H9 (cell line): ENCODE measurements at regions not wholly inside any gene's neighbourhood (a gene's known extent, or its start where the extent isn't known, plus 50 kb on each side); places are given as distances from the start of the nearest gene placed in this dataset.

ENCODE experiments used
- DNase-seq: peaks from one replicate; pipeline ENCODE4 v3.0.0-alpha.2; 2017
- H2AFZ ChIP-seq: one replicate; pipeline ENCODE4 v1.6.1; 2013; ENCODE audit warnings: mild to moderate bottlenecking, low read length, control low read depth, moderate library complexity
- H2AK5ac ChIP-seq: 2 replicates; pipeline ENCODE4 v1.6.1; 2013; ENCODE audit warnings: low read length, control low read depth, mixed read lengths; ENCODE audit not compliant: insufficient read length
- H2BK120ac ChIP-seq: one replicate; pipeline ENCODE4 v1.6.1; 2013; ENCODE audit warnings: low read depth, mild to moderate bottlenecking, low read length, control low read depth, inconsistent platforms; ENCODE audit not compliant: poor library complexity, severe bottlenecking
- H2BK12ac ChIP-seq: 2 replicates; pipeline ENCODE4 v1.6.1; 2013; ENCODE audit warnings: low read length, control low read depth, mixed read lengths, low read depth; ENCODE audit not compliant: insufficient read length
- H2BK15ac ChIP-seq: 2 replicates; pipeline ENCODE4 v1.6.1; 2013; ENCODE audit warnings: low read depth, low read length, control low read depth
- H2BK20ac ChIP-seq: one replicate; pipeline ENCODE4 v1.6.1; 2013; ENCODE audit warnings: low read depth, mild to moderate bottlenecking, low read length, control low read depth, inconsistent platforms; ENCODE audit not compliant: poor library complexity, severe bottlenecking
- H2BK5ac ChIP-seq: 2 replicates; pipeline ENCODE4 v1.6.1; 2013; ENCODE audit warnings: low read length, control low read depth, mixed read lengths; ENCODE audit not compliant: insufficient read length
- H3K14ac ChIP-seq: 2 replicates; pipeline ENCODE4 v1.6.1; 2013; ENCODE audit warnings: low read length, control low read depth; ENCODE audit not compliant: insufficient read depth
- H3K18ac ChIP-seq: 2 replicates; pipeline ENCODE4 v1.6.1; 2013; ENCODE audit warnings: low read depth, mild to moderate bottlenecking, mixed read lengths, low read length, control low read depth; ENCODE audit not compliant: insufficient read length
- H3K23ac ChIP-seq: 2 replicates; pipeline ENCODE4 v1.6.1; 2013; ENCODE audit warnings: low read length, control low read depth, mixed read lengths, low read depth; ENCODE audit not compliant: insufficient read length
- H3K23me2 ChIP-seq: 2 replicates; pipeline ENCODE4 v1.6.1; 2013; ENCODE audit warnings: low read depth, mild to moderate bottlenecking, mixed read lengths, low read length, control low read depth; ENCODE audit not compliant: insufficient read length, poor library complexity, severe bottlenecking
- H3K27ac ChIP-seq: 2 replicates; pipeline ENCODE4 v1.5.1; 2013; ENCODE audit warnings: low read length, control low read depth, mixed read lengths, low read depth; ENCODE audit not compliant: insufficient read length
- H3K27me3 ChIP-seq: 2 replicates; pipeline ENCODE4 v1.6.1; 2013; ENCODE audit warnings: low read length, control low read depth, inconsistent platforms; ENCODE audit not compliant: insufficient read depth
- H3K4ac ChIP-seq: 2 replicates; pipeline ENCODE4 v1.6.1; 2013; ENCODE audit warnings: low read depth, mild to moderate bottlenecking, control low read depth, inconsistent platforms, low read length, moderate library complexity
- H3K4me1 ChIP-seq: 2 replicates; pipeline ENCODE4 v1.6.1; 2013; ENCODE audit warnings: low read length, control low read depth, inconsistent platforms; ENCODE audit not compliant: insufficient read depth
- H3K4me2 ChIP-seq: 2 replicates; pipeline ENCODE4 v1.6.1; 2013; ENCODE audit warnings: low read length, control low read depth, mixed read lengths; ENCODE audit not compliant: insufficient read length, insufficient read depth
- H3K56ac ChIP-seq: 2 replicates; pipeline ENCODE4 v1.6.1; 2013; ENCODE audit warnings: low read depth, mild to moderate bottlenecking, mixed read lengths, low read length, control low read depth; ENCODE audit not compliant: insufficient read length
- H3K79me1 ChIP-seq: 2 replicates; pipeline ENCODE4 v1.6.1; 2013; ENCODE audit warnings: low read depth, mild to moderate bottlenecking, moderate library complexity, low read length, control low read depth, inconsistent platforms; ENCODE audit not compliant: insufficient read depth, poor library complexity, severe bottlenecking
- H3K79me2 ChIP-seq: 2 replicates; pipeline ENCODE4 v1.6.1; 2013; ENCODE audit warnings: low read length, control low read depth, inconsistent platforms; ENCODE audit not compliant: insufficient read depth
- H3K9ac ChIP-seq: 2 replicates; pipeline ENCODE4 v1.6.1; 2013; ENCODE audit warnings: low read length, control low read depth, mixed read lengths; ENCODE audit not compliant: insufficient read length; ENCODE audit errors: extremely low read depth
- H3K9me3 ChIP-seq: one replicate; pipeline ENCODE4 v1.6.1; 2013; ENCODE audit warnings: low read depth, low read length, inconsistent platforms; ENCODE audit not compliant: control insufficient read depth
- H3T11ph ChIP-seq: one replicate; pipeline ENCODE4 v1.6.1; 2013; ENCODE audit warnings: mild to moderate bottlenecking, low read length, control low read depth, inconsistent platforms
- H4K20me1 ChIP-seq: one replicate; pipeline ENCODE4 v1.6.1; 2013; ENCODE audit not compliant: control insufficient read depth, insufficient read length, insufficient read depth
- H4K5ac ChIP-seq: 2 replicates; pipeline ENCODE4 v1.6.1; 2013; ENCODE audit warnings: low read depth, mild to moderate bottlenecking, mixed read lengths, low read length, control low read depth; ENCODE audit not compliant: insufficient read length
- H4K8ac ChIP-seq: replicated peaks from 2 replicates; pipeline ENCODE4 v1.6.1; 2013; ENCODE audit warnings: low read length, control low read depth, mixed read lengths, low read depth; ENCODE audit not compliant: insufficient read length
- H4K91ac ChIP-seq: 2 replicates; pipeline ENCODE4 v1.6.1; 2013; ENCODE audit warnings: low read depth, mild to moderate bottlenecking, moderate library complexity, mixed read lengths, low read length, control low read depth; ENCODE audit not compliant: insufficient read length
- H3K27ac Mint-ChIP-seq, 3 experiments: 2 replicates in 2 of 3; 3 replicates in 1 of 3; pipeline ENCODE4 v1.8.0; 2020 to 2021; ENCODE audit warnings: mixed read lengths in 3 of 3, mild to moderate bottlenecking in 1 of 3, moderate library complexity in 1 of 3
- H3K27me3 Mint-ChIP-seq: 2 replicates; pipeline ENCODE4 v1.8.0; 2021; ENCODE audit warnings: low read depth, mild to moderate bottlenecking, moderate library complexity, mixed read lengths
- H3K36me3 Mint-ChIP-seq, 3 experiments: 2 replicates in 2 of 3; 3 replicates in 1 of 3; pipeline ENCODE4 v1.8.0; 2020 to 2021; ENCODE audit warnings: low read depth in 3 of 3, mixed read lengths in 3 of 3; ENCODE audit not compliant: insufficient read depth in 1 of 3
- H3K4me1 Mint-ChIP-seq, 2 experiments: 2 replicates each; pipeline ENCODE4 v1.8.0; 2020; ENCODE audit warnings: mixed read lengths in 2 of 2
- H3K4me3 Mint-ChIP-seq, 2 experiments: 2 replicates in 1 of 2; 3 replicates in 1 of 2; pipeline ENCODE4 v1.8.0; 2020 to 2021; ENCODE audit warnings: mild to moderate bottlenecking in 2 of 2, mixed read lengths in 2 of 2, moderate library complexity in 1 of 2
- H3K9me3 Mint-ChIP-seq, 2 experiments: 2 replicates in 1 of 2; 3 replicates in 1 of 2; pipeline ENCODE4 v1.8.0; 2020; ENCODE audit warnings: mild to moderate bottlenecking in 2 of 2, mixed read lengths in 2 of 2, moderate library complexity in 1 of 2
- CTCF ChIP-seq: fragments of 200-600 bp; sonication (generic); conservative IDR thresholded peaks from 3 replicates; pipeline ENCODE4 v1.8.0; 2021; ENCODE audit warnings: antibody characterized with exemption, mild to moderate bottlenecking
- WGBS: extraction: QIAGEN DNeasy Blood & Tissue Kit; methylation state at CpG from one replicate; pipeline ENCODE4 v1.1.7; 2013; ENCODE audit warnings: missing lambda C conversion rate, low lambda C conversion rate, mixed read lengths; ENCODE audit not compliant: insufficient read length; ENCODE audit errors: extremely low coverage; 5-methylcytosine and 5-hydroxymethylcytosine counted together

- Histone ChIP-seq H3K9me3 (no peaks in the 10 kb centered on the region), H2BK5ac (no peak overlapping the region), H3K14ac (no peak overlapping the region), H3K9ac (no peak overlapping the region), H2AFZ (no peak overlapping the region), H3K4ac (no peak overlapping the region), H3K23me2 (no peaks in the 10 kb centered on the region), H2BK20ac (no peak overlapping the region), H2AK5ac (no peak overlapping the region), H3K4me2 (no peak overlapping the region), H3K79me1 (no peaks in the 10 kb centered on the region), H4K20me1 (no peaks in the 10 kb centered on the region), H3K79me2 (no peaks in the 10 kb centered on the region), H3K27ac (no peak overlapping the region), H3K4me1 (no peaks in the 10 kb centered on the region), H2BK120ac (no peak overlapping the region), H4K91ac (no peak overlapping the region), H4K8ac (no peak overlapping the region), H3K27me3 (no peaks in the 10 kb centered on the region), H3K56ac (no peak overlapping the region), H2BK15ac (no peak overlapping the region), H3K18ac (no peak overlapping the region), H3T11ph (no peak overlapping the region), H3K23ac (no peak overlapping the region), H2BK12ac (no peak overlapping the region), H4K5ac (no peak overlapping the region)
- Mint-ChIP-seq H3K4me1 (no peaks in the 10 kb centered on the region), H3K9me3 (no peaks in the 10 kb centered on the region), H3K4me3 (no peak overlapping the region), H3K27ac (no peak overlapping the region), H3K36me3 (no peaks in the 10 kb centered on the region), H3K27me3 (no peaks in the 10 kb centered on the region; the same call in 1 of the 2 replicates)
- no peak for DNase-seq
- no CpG with 5 or more reads among the region's 2 CpGs for WGBS
- no peak for TF ChIP-seq CTCF
Observed at GRCh38 chr18:69109686-69110085, 291.0 kb upstream of the DOK6 start.
